Colonic mucosa (tissue), 4 donors: ENCODE measurements at regions not wholly inside any gene's neighbourhood (a gene's known extent, or its start where the extent isn't known, plus 50 kb on each side); places are given as distances from the start of the nearest gene placed in this dataset.

ENCODE experiments used
- DNase-seq: peaks from one replicate; pipeline ENCODE4 v3.0.0-alpha.2; 2020
- H3K27ac ChIP-seq: fragments of 200-600 bp; one replicate; pipeline ENCODE4 v1.8.0; 2021
- H3K27me3 ChIP-seq: fragments of 200-600 bp; one replicate; pipeline ENCODE4 v1.8.0; 2021
- H3K36me3 ChIP-seq: fragments of 200-600 bp; one replicate; pipeline ENCODE4 v1.8.0; 2021
- H3K4me1 ChIP-seq: fragments of 200-600 bp; one replicate; pipeline ENCODE4 v1.8.0; 2021; ENCODE audit warnings: mild to moderate bottlenecking
- H3K4me3 ChIP-seq: fragments of 200-600 bp; one replicate; pipeline ENCODE4 v1.8.0; 2021
- H3K9ac ChIP-seq, 2 donors: one replicate each; pipeline ENCODE4 v1.7.0; 2013; ENCODE audit warnings: control low read depth in 2 of 2, low read depth in 2 of 2, low read length in 2 of 2
- H3K9me3 ChIP-seq: fragments of 200-600 bp; one replicate; pipeline ENCODE4 v1.8.0; 2021
- CTCF ChIP-seq: fragments of 200-600 bp; IDR thresholded peaks from one replicate; pipeline ENCODE4 v1.8.0; 2022; ENCODE audit warnings: antibody characterized with exemption, mild to moderate bottlenecking
- intact Hi-C: fragments of 100-400 bp; cut with DNase I; formaldehyde crosslinking; loops from one replicate; pipeline ENCODE4 v1.14.1; 2022
- donor health status: healthy.
- donor health status: DM: no; HTN: no; CAD: no.
- donor health status: DM: no; HTN: no; CAD: no.

DNA sequence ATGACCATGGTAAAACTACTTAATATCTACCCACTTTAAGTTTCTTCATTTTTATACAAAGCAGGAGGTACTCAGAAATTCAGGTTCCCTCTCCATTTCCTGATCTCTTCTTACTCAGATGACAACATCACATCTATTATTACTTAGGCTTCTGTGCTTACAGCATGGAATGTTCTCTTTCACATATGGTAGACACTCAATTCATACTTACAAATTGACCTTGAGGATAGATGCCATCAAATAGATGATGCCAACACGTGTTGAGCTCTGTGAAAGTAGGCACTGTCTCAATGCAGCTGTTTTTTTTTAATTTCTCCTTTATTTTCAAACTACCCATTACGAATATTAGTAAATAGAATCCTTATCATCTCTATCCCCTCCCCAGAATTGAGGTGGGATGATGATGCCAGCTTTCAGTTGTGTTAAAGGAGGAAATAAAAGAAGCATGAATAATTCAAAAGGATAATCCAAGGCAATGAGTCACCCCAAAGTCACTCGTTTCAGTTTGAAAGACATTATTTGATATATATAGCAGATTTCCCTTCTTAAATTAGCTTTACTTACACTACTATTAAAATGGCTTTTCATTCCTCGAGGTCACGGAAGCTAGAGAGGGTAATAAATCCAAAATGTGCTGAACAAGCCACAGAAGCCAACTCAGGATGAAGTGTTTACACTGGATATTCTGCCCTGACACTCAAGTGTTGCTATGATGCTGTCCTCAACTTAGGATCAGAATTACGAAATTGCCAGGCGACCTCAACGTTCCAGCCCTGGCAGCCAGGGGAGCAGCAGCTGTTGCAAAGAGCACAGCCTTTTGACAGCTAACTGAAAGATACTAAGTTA lies 124.2 kb upstream of the EOLA2 start:
- H3K9ac ChIP-seq = no peak overlapping the region

DNA sequence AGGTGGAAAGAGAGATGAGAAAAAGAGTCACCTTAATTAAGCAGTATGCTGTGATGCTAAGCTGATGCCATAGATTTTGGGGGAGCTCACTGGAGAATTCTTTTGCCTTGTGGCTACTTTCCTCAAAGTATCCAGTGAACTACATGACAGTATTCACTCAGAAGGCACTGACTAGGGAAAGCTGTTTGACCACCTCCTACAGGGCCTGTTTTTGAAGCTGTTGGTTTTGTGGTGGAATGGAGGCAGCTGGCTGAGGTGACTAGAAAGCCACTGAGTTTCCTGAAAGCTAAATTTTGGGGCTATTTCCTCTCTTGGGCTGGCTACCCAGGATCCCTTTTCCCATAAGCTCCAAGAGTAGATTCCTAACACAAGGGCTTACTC lies 124.8 kb upstream of the EOLA2 start:
- Histone ChIP-seq H3K4me3 (no peak overlapping the region), H3K9me3 (no peaks in the 10 kb centered on the region), H3K9ac (no peak overlapping the region), H3K4me1 (no peaks in the 10 kb centered on the region), H3K27ac (no peak overlapping the region), H3K27me3 (no peaks in the 10 kb centered on the region), H3K36me3 (no peaks in the 10 kb centered on the region)
- intact Hi-C loops = no loop called here
- no peak for TF ChIP-seq CTCF
- no peak for DNase-seq

More for the DNA sequence above, 124.2 kb upstream of the EOLA2 start:
- no peaks in the 10 kb centered on the region for H3K27me3 ChIP-seq
- intact Hi-C loops = no loop called here
- peak; percentile 20 for DNase-seq
- no peak for TF ChIP-seq CTCF
- H3K4me1 ChIP-seq = no peaks in the 10 kb centered on the region
- H3K9me3 ChIP-seq = no peaks in the 10 kb centered on the region
- H3K36me3 ChIP-seq = no peaks in the 10 kb centered on the region
- no peak overlapping the region for H3K4me3 ChIP-seq
- H3K27ac ChIP-seq = no peak overlapping the region

DNA sequence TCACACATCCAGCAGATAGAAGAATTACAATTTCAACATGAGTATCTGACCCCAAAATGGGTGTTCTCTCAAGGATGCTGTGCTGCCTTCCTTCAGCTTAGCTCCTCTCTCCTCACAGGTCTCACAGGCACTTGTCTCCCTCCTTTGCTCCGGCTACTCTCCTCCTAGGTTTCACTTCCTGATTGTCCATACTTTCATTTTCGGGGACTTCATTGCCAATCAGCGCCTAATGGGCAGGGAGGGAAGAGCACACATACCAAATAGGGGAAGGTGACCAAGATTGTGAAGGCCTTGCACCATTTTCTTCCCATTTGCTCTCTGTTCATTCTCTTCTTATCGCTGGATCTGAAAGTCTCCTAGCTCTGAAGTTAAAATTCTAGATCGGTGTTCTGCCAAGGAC lies 125.4 kb upstream of the EOLA2 start:
- Histone ChIP-seq H3K27ac (no peak overlapping the region), H3K27me3 (no peaks in the 10 kb centered on the region), H3K9me3 (no peaks in the 10 kb centered on the region), H3K4me3 (no peak overlapping the region), H3K9ac (no peak overlapping the region), H3K4me1 (no peaks in the 10 kb centered on the region), H3K36me3 (no peaks in the 10 kb centered on the region)
- TF ChIP-seq CTCF = no peak
- intact Hi-C loops = no loop called here
- no peak for DNase-seq

DNA sequence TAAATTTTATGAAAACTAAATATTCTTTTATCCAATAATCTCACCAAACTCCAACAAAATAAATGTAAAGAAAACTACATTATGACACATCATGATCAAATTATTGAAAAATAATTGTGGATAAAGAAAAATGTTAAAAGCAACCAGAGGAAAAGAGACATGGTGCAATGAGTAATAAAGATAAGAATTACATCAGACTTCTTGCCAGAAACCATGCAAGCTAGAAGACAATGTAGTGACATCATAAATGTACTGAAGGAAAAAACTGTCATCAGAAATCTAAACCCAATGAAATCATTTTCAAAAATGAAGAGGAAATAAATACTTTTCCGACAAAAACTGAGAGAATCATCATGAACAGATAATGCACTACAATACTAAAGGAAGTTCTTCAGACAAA lies 135.9 kb upstream of the EOLA2 start:
- intact Hi-C loops = no loop called here

DNA sequence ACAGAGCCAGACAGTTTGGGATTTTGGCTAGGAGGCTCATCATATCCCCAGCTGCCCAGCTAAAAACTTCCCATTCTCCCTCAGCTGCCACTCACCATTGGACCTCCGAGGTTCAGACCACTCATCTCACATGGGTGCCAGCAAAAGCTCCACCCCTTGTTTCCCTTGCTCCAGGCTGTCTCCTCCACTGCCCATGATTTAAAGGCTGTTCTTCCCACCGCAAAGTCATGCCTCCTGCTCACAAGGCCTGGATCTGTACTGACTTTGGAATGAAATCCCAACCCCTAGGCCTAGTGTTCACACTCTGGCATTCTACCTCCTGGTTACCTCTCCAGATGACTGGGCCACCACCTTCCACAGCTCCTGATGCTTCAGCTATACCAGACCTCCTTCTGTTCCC lies 142.2 kb upstream of the EOLA2 start:
- Histone ChIP-seq H3K36me3 (no peaks in the 10 kb centered on the region), H3K9me3 (no peaks in the 10 kb centered on the region), H3K9ac (no peak overlapping the region), H3K4me3 (no peak overlapping the region), H3K4me1 (no peaks in the 10 kb centered on the region), H3K27ac (no peak overlapping the region), H3K27me3 (no peaks in the 10 kb centered on the region)
- intact Hi-C loops = no loop called here
- TF ChIP-seq CTCF = no peak
- no peak for DNase-seq

More for the DNA sequence above, 135.9 kb upstream of the EOLA2 start:
- Histone ChIP-seq H3K27me3 (no peaks in the 10 kb centered on the region), H3K9ac (no peak overlapping the region), H3K9me3 (no peaks in the 10 kb centered on the region), H3K4me3 (no peak overlapping the region), H3K36me3 (no peaks in the 10 kb centered on the region), H3K4me1 (no peaks in the 10 kb centered on the region), H3K27ac (no peak overlapping the region)
- no peak for TF ChIP-seq CTCF
- no peak for DNase-seq
